ENCODE measurements at regions not wholly inside any gene's neighbourhood (a gene's known extent, or its start where the extent isn't known, plus 50 kb on each side); places are given as distances from the start of the nearest gene placed in this dataset.

- TF ChIP-seq POLR2A (IDR thresholded peaks at IDR 0.05) = no peak
- no peak for TF ChIP-seq CTCF (IDR thresholded peaks at IDR 0.05)
Observed at GRCh38 chr3:55202326-55202725, 274.5 kb upstream of the LRTM1 start.

Data from body of pancreas (tissue), 4 donors.